ENCODE measurements at regions not wholly inside any gene's neighbourhood (a gene's known extent, or its start where the extent isn't known, plus 50 kb on each side); places are given as distances from the start of the nearest gene placed in this dataset.
"Not testable (repeated sequence)": the region's sequence is repeated elsewhere in the genome, so short reads cannot be mapped to it uniquely, and the experiment has no call there.

DNA sequence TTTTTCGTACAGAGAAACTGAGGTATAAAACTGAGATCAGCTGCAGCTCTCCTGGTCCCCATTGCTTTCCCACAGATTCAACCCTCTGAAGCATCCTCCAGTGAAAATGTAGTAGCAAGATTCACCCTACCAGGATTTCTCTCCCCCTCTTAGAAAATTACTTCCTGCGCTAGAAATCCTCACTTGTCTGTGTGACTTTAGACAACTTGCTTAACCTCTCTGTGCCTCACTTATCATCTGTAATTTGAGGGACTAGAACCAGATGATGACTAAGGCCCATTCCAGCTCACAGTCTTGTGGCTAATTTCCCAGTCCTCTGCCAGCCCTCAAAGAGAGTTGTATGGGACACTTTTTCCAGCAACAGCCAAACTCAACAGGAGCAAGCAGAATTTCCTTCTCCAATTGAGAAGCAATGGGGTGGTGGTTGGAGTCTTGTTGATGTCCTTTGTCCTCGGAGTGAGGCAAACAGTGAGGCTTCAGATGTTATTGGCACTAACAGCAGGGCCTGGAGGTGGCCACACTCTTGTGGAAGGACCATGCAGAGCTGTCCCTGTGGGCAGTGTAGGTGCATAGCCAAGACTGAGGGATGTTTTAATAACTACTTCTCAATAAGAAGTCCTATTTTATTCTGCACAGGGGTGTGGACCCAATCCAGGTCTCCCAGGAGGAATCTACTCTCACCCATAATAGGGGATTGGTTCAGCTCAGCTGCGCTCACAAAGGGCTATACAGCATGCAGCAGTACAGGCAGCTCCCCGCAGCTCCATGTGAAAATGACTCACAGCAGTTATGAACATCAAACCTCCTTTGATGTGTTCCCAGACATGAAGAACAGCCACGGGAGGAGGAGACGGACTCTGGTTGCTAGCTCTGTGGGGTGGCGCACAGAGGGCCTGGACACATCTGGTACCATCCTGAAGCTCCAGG is 200.1 kb downstream of the DAD1 start:
- DNase-seq (ENCODE audit: low read depth) = peak; percentile 95

DNA sequence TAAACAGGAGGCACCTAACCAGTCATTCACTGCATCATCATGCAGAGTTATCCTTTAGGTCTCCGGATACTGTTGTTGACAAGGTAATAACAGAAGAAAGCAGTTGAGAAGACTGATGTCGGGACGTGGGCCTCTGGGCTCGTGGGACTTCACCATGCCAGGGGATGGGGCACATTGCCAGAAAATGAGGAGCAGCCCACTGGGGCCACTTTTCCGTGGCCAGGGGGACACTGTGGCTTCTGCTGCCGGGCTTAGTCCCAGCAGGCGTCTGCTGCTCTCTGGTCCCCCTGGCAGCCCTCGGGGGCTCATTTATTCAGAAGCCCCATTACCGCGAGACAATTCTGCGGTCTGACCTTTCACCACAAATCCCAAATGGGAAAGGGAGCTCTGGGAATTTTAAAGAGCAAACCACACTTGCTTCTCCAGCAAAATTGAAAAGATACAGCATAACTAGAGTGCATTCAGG is 201.2 kb downstream of the DAD1 start:
- peak; percentile 86 for DNase-seq (ENCODE audit: low read depth)

DNA sequence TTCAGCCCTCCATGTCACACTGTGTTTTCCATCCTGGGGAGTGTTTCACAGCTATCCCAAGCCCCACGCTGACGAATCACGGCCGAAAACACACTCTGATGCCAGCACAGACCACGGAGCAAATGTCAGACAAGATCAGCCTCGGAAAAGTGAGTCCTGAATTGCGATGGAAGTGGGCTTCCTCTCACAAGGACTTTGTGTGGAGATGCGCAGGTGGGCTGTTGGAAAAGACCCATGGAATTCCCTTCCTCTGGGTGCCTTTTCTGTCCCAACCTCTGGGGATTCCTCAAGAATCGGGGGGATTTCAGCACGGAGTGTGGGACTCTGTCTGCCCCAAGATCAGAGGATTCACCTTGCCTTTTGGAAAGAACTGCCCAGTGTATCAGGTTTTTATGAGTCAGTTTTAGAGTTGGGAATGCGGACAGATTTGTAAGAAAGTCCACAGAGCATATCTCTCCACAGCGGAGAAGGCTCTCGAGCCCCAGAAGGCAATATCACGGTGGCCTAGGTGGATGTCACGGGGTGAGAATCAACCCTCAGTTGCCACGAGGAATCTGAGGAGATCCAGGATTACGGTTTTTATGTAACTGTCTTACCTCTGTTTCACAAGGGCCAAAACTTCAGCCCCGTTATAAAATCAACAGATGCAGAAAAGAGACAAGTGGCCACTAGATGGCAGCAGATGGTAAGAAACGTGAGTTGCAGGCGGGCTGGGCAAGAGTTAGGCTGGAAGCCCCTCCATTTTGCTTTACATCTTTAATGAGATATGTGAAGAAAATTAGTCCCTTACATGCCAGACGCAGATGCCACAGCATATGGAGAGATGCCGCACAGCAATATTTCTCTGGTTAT is 201.9 kb downstream of the DAD1 start:
- peak; percentile 77 for DNase-seq (ENCODE audit: low read depth)

DNA sequence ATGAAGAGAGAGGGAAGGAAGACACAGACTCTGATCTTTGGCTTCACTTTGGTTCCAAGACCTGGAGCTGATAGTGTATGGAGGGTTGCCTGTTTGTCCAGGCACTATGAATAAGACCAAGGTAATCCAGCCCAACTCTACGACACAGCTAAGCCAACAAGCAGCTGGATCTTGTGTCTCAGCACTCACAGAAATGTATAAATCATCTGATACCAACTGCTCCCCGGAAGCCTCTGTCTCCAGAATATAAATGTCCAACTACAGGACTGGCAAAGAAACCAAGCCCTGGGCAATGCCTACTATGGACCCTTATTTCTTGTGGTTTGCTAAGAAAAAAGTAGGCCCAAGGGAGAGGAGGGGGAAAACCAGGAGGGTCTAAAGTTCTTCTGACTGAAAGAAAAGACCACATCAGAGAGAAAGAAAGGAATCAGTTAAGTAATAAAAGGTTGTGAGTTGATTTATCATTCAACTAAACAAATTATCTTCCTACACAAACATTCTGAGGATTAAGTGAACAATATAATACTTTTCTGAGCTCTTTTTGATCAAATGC is 204.0 kb downstream of the DAD1 start:
- no peak for DNase-seq (ENCODE audit: low read depth)

DNA sequence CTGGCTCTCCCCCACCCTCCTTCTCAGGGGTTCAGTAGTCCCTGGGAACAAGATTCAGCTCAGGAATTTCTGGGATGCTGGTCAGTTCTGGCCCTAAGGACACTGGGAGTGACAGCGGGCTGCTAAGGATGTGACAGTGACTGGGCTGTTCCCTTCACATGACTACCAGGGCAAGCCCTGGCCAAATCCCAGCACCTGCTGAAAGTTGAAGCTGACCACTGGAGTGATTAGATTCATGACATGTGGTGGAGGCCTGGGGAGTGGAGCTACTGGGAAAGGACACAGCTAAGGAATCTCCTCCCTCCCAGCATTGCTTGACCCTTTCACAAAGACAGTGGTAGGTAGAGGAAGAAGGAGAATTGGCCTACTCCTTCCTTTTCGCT is 204.9 kb downstream of the DAD1 start:
- DNase-seq (ENCODE audit: low read depth) = no peak

DNA sequence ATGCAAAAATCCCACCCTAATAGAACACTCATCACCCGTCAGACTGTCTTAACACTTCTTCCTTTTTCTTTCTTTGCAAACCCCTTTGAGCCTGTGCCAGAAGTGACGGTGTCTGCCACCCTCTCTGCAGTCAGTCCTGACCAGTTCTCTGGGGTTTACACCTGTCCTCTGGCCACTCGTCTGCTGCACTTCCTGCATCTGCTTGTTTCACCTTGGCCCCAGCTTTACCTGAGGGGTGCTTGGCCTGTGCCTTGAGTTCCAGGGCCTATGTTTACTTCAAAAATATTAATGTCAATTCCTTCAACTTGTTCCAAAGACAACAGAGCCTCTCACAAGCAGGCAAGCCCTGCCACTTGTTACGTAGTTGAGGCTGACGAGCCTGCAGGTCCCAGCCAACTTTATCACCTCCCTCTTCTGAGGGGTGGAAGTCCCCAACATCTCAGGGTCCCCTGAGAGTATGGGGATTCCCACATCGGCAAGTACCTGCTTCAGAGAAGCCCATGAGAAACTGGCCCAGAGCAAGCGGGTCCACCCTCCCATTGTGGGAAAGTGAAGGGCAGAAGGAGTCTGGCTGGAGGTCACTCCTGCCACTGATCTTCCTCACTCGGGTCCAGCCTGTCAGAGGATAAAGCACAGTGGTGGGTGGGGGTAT is 205.4 kb downstream of the DAD1 start:
- no peak for DNase-seq (ENCODE audit: low read depth)

DNA sequence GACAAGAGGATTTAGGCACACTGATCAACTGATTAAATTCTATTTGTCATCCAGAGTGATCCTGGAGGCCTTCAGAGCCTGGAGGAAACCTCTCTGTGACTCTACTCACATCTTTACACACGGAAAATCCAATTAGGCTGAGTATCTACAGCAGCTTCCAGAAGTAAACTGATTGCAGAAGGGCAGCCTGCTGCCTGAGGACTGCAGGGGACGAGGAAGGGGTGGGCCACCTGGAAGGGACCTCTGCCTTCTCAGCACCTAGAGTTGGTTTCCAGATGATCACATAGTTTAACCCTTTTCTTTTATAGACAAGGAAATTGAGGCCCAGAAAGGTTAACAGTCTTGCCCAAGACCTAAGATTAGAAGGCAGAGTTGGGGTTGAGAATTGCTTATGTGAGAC is 206.1 kb downstream of the DAD1 start:
- DNase-seq (ENCODE audit: low read depth) = no peak

DNA sequence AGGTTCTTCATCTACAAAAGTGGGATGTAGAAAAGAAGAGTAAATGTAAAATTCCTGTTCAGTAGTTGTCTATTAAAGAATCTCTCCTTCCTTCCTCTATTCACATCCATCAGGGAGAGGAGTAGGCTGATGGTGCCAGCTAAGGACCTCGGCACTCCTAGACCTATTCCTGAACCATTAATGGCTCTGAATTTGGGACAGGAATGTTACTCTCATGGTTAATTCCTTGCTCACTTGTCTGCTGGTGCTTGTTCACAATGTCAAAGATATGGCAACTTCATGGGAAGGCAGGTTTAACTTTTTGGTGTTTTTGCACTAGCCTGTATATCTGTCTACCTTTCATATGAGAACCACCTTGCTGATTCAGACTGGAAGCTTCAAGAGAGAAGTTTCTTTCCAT is 206.6 kb downstream of the DAD1 start:
- no peak for DNase-seq (ENCODE audit: low read depth)

DNA sequence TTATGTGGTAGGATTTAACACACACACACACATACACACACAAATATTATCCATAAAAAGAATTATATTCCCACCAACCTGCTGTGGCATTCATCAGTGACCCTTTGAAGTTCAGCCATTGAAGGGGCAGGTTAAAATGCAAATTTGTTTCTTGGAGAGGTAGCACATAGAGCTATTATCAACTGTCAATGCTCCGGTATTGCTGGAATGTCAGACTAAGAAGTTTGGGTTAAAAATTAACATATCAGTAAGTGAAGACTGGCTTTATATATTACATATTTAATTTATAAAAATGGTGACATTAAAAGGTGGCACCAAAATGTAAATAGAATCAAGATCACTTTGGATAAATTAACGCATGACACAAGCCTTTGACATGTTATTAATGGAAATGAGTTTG is 207.3 kb downstream of the DAD1 start:
- no peak for DNase-seq (ENCODE audit: low read depth)

DNA sequence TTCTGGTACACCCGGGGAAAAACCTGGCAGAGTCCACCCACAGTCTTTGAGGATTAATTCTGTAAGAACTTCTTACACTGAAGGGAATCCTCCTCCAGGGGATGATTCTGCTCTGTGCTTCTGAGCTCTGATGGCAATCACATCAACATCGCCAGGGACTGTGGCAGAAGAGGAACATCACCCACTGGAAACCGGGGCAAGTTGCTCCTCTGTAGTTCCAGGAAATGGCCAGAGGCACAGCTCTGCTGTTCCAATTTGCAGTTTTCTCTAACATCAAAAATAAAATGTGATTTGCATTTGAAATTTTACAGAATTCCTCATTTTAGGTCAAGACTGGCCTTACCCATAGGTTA is 207.6 kb downstream of the DAD1 start:
- no peak for DNase-seq (ENCODE audit: low read depth)

DNA sequence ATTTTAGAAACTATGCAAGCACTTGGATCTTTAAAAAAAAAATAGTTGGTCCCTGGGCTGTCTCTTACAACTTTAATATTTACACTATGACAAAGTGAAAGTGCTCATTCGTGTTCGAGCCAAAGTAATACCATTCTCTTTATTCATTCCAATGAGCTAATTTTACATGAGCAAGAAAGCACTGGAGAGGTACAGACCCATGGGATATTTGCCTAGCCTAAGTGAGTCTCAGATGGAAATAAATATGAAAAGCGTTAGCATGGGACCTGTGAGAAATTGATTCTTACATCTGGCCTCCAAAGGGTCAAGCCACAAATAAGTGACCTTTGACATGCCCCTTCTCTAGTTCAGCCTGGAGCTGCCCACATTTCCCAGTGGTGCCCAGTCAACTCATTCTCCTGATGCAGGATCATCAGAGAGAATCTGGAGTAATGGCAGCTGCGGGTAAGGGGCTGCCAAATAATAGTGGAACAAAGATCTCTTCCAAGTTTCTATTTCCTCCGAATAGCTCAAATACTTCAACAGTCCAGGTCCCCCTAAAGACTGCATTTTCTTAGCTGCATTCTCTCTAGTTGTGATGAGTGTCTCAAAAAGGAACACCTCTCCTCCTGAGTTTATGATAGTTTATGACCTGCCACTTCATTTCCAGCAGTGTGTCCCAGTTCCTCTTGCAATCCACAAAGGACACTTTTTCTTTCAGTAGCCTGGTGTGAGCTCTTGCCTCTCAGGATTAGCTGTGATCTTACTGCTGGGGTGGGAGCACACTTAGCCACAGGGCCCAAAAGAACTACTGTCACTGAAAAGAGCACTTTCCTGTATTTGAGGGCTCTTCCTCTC is 208.2 kb downstream of the DAD1 start:
- DNase-seq (ENCODE audit: low read depth) = no peak

DNA sequence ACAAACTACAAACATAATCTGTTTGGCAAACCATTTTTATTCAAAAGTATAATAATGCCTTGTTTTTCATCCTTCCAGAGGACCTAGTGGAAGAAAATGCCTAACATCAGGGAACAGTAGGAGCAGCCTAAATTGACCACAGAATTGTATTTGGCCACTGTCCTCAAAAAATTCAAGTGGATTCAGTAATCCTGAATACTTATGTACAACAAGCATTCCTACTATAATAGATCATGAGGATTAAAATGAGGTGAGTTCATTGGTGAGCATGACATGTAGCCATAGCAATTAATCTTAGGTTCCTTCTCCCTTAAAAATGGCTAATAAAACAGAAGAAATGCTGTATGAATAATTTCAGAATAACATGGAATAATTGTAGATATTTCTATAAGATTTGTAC is 209.3 kb downstream of the DAD1 start:
- DNase-seq (ENCODE audit: low read depth) = no peak

DNA sequence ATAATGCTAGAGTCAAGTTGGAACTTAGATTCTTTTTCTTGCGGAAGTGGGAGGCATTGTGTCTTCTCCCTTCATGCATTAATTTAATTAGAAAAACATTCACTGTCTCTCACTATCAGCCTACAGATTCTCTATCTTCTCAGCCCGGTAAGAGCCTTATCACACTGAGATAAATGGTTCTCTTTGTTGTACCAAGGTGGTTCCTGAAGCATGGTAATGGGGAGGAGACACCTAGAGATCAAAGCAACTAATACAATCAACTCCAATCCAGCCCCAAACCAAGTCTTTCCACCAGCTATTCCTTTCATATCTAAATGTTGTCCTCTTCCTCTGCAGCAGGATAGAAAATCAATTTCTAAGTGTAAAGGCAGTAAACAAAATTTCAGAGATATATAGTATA is 210.8 kb downstream of the DAD1 start:
- DNase-seq (ENCODE audit: low read depth) = no peak

DNA sequence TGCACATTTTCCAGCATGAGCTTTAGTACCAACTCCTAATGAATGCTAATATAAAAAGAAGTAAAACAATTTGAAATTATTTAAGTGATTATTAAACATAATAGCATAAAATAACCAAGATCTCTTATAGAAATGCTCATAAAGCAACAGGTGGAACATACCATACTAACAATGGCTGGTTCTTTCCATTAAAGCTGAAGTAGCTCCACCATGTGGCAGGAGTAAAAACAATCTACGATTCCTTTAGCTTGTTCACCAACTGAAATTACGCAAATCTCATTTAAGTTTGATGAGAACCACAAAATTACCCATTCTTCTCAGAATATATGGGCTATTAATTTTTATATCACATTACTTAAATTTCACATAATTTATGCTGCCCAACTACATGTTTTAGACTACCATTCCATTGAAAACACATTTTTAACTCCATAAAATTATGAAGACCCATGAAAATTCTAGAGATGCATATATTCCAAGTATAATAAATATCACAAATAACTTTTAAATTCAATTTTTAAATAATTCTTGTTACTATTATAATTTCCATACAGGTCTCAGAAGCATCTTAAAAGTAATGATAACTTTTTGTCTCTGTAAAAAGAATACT is 213.6 kb downstream of the DAD1 start:
- DNase-seq (ENCODE audit: low read depth) = peak; percentile 48

DNA sequence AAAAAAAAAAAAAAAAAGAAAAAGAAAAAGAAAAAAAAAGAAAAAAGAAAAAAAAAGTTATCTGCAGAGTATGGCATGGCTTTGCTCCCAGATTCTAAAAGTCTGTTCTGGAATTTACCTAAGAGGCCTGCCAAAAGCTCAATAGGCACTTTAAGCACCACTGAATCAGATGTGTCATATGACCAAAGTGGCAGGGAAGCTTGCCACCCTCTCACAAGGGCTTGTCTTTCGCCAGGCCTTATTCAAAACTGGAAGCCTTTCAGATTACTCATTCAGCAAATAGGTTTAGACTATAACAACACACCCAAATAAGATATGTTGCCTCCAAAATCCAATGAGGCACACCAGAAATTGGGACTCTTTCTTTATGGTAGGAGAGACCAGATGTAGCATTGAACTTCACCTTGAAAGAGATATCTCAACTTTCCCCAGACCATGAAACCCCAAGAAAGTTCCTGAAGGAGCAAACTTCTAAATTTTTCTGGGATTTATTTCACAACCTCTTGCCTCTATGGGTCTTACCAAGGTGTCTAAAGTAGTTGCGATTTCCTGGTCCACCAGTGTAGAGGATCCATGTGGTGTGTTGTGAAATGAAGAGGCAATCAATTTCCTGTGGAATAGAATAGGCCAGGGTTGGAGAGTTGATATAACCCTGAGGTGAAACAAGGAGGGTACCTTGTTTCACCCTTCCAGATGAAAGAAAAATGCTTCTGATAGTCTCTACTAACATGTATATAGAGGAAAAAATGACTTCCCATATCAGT is 218.8 kb downstream of the DAD1 start:
- peak; percentile 75 for DNase-seq (ENCODE audit: low read depth)

DNA sequence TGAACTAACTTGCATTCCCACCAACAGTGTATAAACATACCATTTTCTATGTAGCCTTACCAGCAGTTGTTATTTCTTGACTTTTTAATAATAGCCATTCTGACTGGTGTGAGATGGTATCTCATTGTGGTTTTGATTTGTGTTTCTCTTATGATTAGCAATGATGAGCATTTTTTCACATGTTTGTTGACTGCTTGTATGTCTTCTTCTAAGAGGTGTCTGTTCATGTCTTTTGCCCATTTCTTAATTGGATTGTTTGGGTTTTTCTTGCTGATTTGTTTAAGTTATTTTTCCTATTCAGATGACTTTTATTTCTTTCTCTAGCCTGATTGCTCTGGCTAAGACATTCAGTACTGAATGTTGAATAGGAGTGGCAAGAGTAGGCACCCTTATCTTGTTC is 230.3 kb downstream of the DAD1 start:
- no peak for DNase-seq (ENCODE audit: low read depth)

DNA sequence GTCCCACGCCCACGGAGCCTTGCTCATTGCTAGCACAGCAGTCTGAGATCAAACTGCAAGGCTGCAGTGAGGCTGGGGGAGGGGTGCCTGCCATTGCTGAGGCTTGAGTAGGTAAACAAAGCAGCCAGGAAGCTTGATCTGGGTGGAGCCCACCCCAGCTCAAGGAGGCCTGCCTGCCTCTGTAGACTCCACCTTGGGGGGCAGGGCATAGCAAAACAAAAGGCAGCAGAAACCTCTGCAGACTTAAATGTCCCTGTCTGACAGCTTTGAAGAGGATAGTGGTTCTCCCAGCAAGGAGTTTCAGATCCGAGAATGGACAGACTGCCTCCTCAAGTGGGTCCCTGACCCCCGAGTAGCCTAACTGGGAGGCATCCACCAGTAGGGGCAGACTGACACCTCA is 239.7 kb downstream of the DAD1 start:
- not testable (repeated sequence) for DNase-seq (ENCODE audit: low read depth)

DNA sequence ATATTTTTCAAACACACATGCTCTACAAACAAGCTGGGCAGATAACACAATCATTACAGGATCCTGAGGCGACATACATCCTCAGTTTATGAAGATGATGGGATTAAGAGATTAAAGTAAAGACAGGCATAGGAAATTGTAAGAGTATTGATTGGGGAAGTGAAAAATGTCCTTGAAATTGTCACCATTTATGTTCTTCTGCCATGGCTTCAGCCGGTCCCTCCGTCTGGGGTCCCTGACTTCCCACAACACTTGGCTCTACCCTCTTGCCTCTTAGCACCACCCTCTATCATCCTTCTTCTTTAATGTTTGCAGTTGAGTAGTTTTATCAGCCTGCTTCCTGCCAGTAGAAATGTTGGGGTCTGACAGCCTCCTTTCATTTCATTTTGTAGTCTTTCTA is 244.4 kb downstream of the DAD1 start:
- no peak for DNase-seq (ENCODE audit: low read depth)

DNA sequence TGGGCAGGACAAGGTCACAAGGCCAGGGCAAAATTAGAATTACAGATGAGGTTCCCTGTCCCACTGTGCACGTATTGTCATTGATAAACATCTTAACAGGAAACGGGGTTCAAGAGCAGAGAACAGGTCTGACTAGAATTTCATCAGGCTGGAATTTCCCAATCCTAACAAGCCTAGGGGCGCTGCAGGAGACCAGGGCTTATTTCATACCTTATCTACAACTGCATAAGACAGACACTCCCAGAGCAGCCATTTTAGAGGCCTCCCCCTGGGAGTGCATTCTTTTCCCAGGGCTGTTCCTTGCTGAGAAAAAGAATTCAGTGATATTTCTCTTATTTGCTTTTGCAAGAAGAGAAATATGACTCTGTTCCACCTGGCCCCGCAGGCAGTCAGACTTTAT is 244.8 kb downstream of the DAD1 start:
- not testable (repeated sequence) for DNase-seq (ENCODE audit: low read depth)

DNA sequence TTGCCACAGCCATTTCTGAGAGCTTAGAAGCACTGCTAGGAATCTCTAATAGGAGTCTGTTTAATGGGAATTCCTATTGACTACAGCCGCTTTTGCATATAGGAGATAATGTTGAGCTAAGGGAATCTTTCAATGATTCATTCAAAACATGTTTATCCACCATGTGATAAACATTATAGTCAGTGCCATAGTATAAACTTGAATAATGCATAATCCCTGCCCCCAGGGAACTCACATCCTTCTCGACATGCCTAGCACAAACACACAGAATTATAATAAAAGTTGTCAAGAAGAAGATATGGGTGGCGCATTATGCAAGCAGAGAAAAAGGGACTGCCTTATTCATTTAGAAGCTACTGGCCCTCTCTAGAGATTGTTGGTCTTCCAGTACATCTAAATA is 248.0 kb downstream of the DAD1 start:
- no peak for DNase-seq (ENCODE audit: low read depth)
